GM23338 (cell line): ENCODE measurements at regions not wholly inside any gene's neighbourhood (a gene's known extent, or its start where the extent isn't known, plus 50 kb on each side); places are given as distances from the start of the nearest gene placed in this dataset.

Source experiments
- ATAC-seq: fragments of 200-7000 bp; cut with Tn5 transposase; 3 replicates; pipeline ENCODE4 v1.9.1; 2020
- DNase-seq: peaks from one replicate; pipeline ENCODE4 v3.0.0-alpha.2; 2015; ENCODE audit warnings: low spot score
- H2AFZ ChIP-seq: fragments of 200-600 bp; sonication (generic); 2 replicates; pipeline ENCODE4 v1.8.0; 2016; ENCODE audit warnings: antibody characterized with exemption, mild to moderate bottlenecking, moderate library complexity
- H3F3A ChIP-seq: fragments of 200-600 bp; sonication (generic); replicated peaks from 2 replicates; pipeline ENCODE4 v1.8.0; 2017; ENCODE audit warnings: antibody characterized with exemption, mixed run types, low read depth
- H3K27ac ChIP-seq: fragments of 200-600 bp; sonication (generic); 2 replicates; pipeline ENCODE4 v1.6.1; 2016; ENCODE audit warnings: low read depth
- H3K27me3 ChIP-seq: fragments of 200-600 bp; sonication (generic); 2 replicates; pipeline ENCODE4 v1.8.0; 2016; ENCODE audit warnings: mild to moderate bottlenecking, mixed run types, moderate library complexity; ENCODE audit not compliant: insufficient read depth
- H3K36me3 ChIP-seq: fragments of 200-600 bp; sonication (generic); 2 replicates; pipeline ENCODE4 v1.8.0; 2016; ENCODE audit warnings: mild to moderate bottlenecking; ENCODE audit not compliant: insufficient read depth
- H3K4me1 ChIP-seq: fragments of 200-600 bp; sonication (generic); 2 replicates; pipeline ENCODE4 v1.8.0; 2016; ENCODE audit warnings: mild to moderate bottlenecking, moderate library complexity; ENCODE audit not compliant: insufficient read depth
- H3K4me2 ChIP-seq: fragments of 200-600 bp; sonication (generic); 2 replicates; pipeline ENCODE4 v1.7.1; 2017; ENCODE audit warnings: mixed run types
- H3K4me3 ChIP-seq: fragments of 200-600 bp; sonication (generic); 2 replicates; pipeline ENCODE4 v1.6.1; 2016; ENCODE audit warnings: mixed run types
- H3K79me2 ChIP-seq: fragments of 200-600 bp; sonication (generic); replicated peaks from 2 replicates; pipeline ENCODE4 v1.8.0; 2017; ENCODE audit warnings: mild to moderate bottlenecking; ENCODE audit not compliant: insufficient read depth
- H3K9me2 ChIP-seq: fragments of 200-600 bp; sonication (generic); 2 replicates; pipeline ENCODE4 v1.8.0; 2017; ENCODE audit not compliant: insufficient read depth
- H4K20me1 ChIP-seq: fragments of 200-600 bp; sonication (generic); replicated peaks from 2 replicates; pipeline ENCODE4 v1.8.0; 2017; ENCODE audit warnings: mild to moderate bottlenecking; ENCODE audit not compliant: insufficient read depth
- H3K27ac Mint-ChIP-seq: 2 replicates; pipeline ENCODE4 v1.8.0; 2020; ENCODE audit warnings: inconsistent platforms, mild to moderate bottlenecking, moderate library complexity, mixed read lengths
- H3K27me3 Mint-ChIP-seq: 3 replicates; pipeline ENCODE4 v1.8.0; 2022; ENCODE audit warnings: low read depth, mild to moderate bottlenecking, moderate library complexity, mixed read lengths, inconsistent platforms; ENCODE audit not compliant: insufficient read depth, poor library complexity
- H3K36me3 Mint-ChIP-seq: 3 replicates; pipeline ENCODE4 v1.8.0; 2021; ENCODE audit warnings: low read depth, mild to moderate bottlenecking, inconsistent platforms, moderate library complexity, mixed read lengths
- H3K4me1 Mint-ChIP-seq: 3 replicates; pipeline ENCODE4 v1.8.0; 2020; ENCODE audit warnings: mild to moderate bottlenecking, inconsistent platforms, mixed read lengths
- H3K4me3 Mint-ChIP-seq: 3 replicates; pipeline ENCODE4 v1.8.0; 2021; ENCODE audit warnings: moderate library complexity, mild to moderate bottlenecking, inconsistent platforms, mixed read lengths
- H3K9me3 Mint-ChIP-seq: 3 replicates; pipeline ENCODE4 v1.8.0; 2020; ENCODE audit warnings: moderate library complexity, mild to moderate bottlenecking, inconsistent platforms, mixed read lengths
- CREB1 ChIP-seq: fragments of 250-450 bp; sonication (Bioruptor Pico); IDR thresholded peaks from 2 replicates; pipeline ENCODE4 v1.5.0; 2020; ENCODE audit warnings: low read depth, mild to moderate bottlenecking, moderate library complexity
- EZH2 ChIP-seq: fragments of 200-600 bp; sonication (generic); IDR thresholded peaks from one replicate; pipeline ENCODE4 v1.8.0; 2017; ENCODE audit warnings: antibody characterized with exemption, mild to moderate bottlenecking, low read depth; ENCODE audit not compliant: unreplicated experiment
- EZH2phosphoT487 ChIP-seq: fragments of 200-600 bp; sonication (generic); IDR thresholded peaks from one replicate; pipeline ENCODE4 v1.8.1; 2018; ENCODE audit warnings: antibody characterized with exemption; ENCODE audit not compliant: unreplicated experiment
- JUNB ChIP-seq: IDR thresholded peaks from one replicate; pipeline ENCODE4 v1.6.1; 2016; ENCODE audit warnings: antibody characterized with exemption; ENCODE audit not compliant: unreplicated experiment
- NANOG ChIP-seq: IDR thresholded peaks from 2 replicates; pipeline ENCODE4 v1.6.1; 2016; ENCODE audit warnings: antibody characterized with exemption, borderline replicate concordance
- POLR2AphosphoS5 ChIP-seq: IDR thresholded peaks from 2 replicates; pipeline ENCODE4 v1.6.1; 2016; ENCODE audit warnings: antibody characterized with exemption, low read depth
- STAT1 ChIP-seq: IDR thresholded peaks from one replicate; pipeline ENCODE4 v1.6.1; 2016; ENCODE audit warnings: antibody characterized with exemption; ENCODE audit not compliant: unreplicated experiment
- ZNF114 ChIP-seq: fragments of 250-450 bp; sonication (Bioruptor Pico); IDR thresholded peaks from 2 replicates; pipeline ENCODE4 v1.5.0; 2020; ENCODE audit warnings: mild to moderate bottlenecking, moderate library complexity
- ZNF331 ChIP-seq: fragments of 250-450 bp; sonication (Bioruptor Pico); IDR thresholded peaks from 2 replicates; pipeline ENCODE4 v1.5.0; 2020; ENCODE audit warnings: low read depth, mild to moderate bottlenecking, moderate library complexity
- TF ChIP-seq, protein P1 (sequence below): IDR thresholded peaks from one replicate; pipeline ENCODE4 v1.6.1; 2018; ENCODE audit warnings: antibody characterized with exemption; ENCODE audit not compliant: unreplicated experiment
- TF ChIP-seq, protein P2 (sequence below), 2 experiments: fragments of 200-600 bp in 1 of 2; sonication (generic) in 1 of 2; conservative IDR thresholded peaks; 2 replicates each; pipeline versions ENCODE4 v1.5.1 to v1.6.1; 2016 to 2017; ENCODE audit warnings: antibody characterized with exemption in 2 of 2, low read depth in 2 of 2, mild to moderate bottlenecking in 2 of 2, moderate library complexity in 1 of 2
- TF ChIP-seq, protein P3 (sequence below): fragments of 250-450 bp; sonication (Bioruptor Pico); IDR thresholded peaks from 2 replicates; pipeline ENCODE4 v1.5.0; 2020; ENCODE audit warnings: mild to moderate bottlenecking, moderate library complexity
- TF ChIP-seq, protein P4 (sequence below): IDR thresholded peaks from 2 replicates; pipeline ENCODE4 v1.6.1; 2016; ENCODE audit warnings: antibody characterized with exemption

DNA sequence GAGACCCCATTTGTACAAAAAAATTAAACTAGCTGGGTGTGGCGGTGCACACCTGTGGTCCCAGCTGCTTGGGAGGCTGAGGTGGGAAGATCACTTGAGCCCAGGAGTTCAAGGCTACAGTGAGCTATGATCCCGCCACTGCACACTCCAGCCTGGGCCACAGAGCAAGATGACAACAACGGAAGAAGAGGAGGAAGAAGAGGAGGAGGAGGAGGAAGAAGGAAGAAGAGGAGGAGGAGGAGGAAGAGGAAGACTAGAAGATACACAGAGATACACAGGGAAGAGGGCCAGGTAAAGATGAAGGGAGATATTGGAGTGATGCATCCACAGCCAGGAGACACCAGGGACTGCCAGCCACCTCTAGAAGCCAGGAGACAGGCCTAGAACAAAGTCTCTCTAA, 75.7 kb upstream of the PTER start:
- no peaks in the 10 kb centered on the region for H3K4me1 Mint-ChIP-seq
- Histone ChIP-seq H3K36me3 (no peaks in the 10 kb centered on the region; the same call in 1 of the 2 replicates), H3K27me3 (no peaks in the 10 kb centered on the region), H3F3A (no peaks in the 10 kb centered on the region), H2AFZ (no peak overlapping the region), H3K27ac (no peak overlapping the region), H3K4me2 (no peak overlapping the region), H3K4me3 (no peak overlapping the region), H3K9me2 (no peaks in the 10 kb centered on the region; the same call in 1 of the 2 replicates), H4K20me1 (no peaks in the 10 kb centered on the region), H3K79me2 (no peaks in the 10 kb centered on the region), H3K4me1 (no peaks in the 10 kb centered on the region)
- H3K27ac Mint-ChIP-seq = no peak overlapping the region
- peaks cover 32% of the 10 kb centered on the region for H3K36me3 Mint-ChIP-seq
- peaks cover 33% of the 10 kb centered on the region for H3K9me3 Mint-ChIP-seq
- H3K27me3 Mint-ChIP-seq = peaks cover 4% of the 10 kb centered on the region
- no peak overlapping the region for H3K4me3 Mint-ChIP-seq
- TF ChIP-seq, protein P1, sequence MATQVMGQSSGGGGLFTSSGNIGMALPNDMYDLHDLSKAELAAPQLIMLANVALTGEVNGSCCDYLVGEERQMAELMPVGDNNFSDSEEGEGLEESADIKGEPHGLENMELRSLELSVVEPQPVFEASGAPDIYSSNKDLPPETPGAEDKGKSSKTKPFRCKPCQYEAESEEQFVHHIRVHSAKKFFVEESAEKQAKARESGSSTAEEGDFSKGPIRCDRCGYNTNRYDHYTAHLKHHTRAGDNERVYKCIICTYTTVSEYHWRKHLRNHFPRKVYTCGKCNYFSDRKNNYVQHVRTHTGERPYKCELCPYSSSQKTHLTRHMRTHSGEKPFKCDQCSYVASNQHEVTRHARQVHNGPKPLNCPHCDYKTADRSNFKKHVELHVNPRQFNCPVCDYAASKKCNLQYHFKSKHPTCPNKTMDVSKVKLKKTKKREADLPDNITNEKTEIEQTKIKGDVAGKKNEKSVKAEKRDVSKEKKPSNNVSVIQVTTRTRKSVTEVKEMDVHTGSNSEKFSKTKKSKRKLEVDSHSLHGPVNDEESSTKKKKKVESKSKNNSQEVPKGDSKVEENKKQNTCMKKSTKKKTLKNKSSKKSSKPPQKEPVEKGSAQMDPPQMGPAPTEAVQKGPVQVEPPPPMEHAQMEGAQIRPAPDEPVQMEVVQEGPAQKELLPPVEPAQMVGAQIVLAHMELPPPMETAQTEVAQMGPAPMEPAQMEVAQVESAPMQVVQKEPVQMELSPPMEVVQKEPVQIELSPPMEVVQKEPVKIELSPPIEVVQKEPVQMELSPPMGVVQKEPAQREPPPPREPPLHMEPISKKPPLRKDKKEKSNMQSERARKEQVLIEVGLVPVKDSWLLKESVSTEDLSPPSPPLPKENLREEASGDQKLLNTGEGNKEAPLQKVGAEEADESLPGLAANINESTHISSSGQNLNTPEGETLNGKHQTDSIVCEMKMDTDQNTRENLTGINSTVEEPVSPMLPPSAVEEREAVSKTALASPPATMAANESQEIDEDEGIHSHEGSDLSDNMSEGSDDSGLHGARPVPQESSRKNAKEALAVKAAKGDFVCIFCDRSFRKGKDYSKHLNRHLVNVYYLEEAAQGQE = no peak
- no peak for TF ChIP-seq POLR2AphosphoS5
- TF ChIP-seq, protein P2, sequence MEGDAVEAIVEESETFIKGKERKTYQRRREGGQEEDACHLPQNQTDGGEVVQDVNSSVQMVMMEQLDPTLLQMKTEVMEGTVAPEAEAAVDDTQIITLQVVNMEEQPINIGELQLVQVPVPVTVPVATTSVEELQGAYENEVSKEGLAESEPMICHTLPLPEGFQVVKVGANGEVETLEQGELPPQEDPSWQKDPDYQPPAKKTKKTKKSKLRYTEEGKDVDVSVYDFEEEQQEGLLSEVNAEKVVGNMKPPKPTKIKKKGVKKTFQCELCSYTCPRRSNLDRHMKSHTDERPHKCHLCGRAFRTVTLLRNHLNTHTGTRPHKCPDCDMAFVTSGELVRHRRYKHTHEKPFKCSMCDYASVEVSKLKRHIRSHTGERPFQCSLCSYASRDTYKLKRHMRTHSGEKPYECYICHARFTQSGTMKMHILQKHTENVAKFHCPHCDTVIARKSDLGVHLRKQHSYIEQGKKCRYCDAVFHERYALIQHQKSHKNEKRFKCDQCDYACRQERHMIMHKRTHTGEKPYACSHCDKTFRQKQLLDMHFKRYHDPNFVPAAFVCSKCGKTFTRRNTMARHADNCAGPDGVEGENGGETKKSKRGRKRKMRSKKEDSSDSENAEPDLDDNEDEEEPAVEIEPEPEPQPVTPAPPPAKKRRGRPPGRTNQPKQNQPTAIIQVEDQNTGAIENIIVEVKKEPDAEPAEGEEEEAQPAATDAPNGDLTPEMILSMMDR (conservative IDR thresholded peaks at IDR 0.05; ENCODE audit: low read depth in 2 of 2) = no peak
- no peak for TF ChIP-seq NANOG
- TF ChIP-seq, protein P3, sequence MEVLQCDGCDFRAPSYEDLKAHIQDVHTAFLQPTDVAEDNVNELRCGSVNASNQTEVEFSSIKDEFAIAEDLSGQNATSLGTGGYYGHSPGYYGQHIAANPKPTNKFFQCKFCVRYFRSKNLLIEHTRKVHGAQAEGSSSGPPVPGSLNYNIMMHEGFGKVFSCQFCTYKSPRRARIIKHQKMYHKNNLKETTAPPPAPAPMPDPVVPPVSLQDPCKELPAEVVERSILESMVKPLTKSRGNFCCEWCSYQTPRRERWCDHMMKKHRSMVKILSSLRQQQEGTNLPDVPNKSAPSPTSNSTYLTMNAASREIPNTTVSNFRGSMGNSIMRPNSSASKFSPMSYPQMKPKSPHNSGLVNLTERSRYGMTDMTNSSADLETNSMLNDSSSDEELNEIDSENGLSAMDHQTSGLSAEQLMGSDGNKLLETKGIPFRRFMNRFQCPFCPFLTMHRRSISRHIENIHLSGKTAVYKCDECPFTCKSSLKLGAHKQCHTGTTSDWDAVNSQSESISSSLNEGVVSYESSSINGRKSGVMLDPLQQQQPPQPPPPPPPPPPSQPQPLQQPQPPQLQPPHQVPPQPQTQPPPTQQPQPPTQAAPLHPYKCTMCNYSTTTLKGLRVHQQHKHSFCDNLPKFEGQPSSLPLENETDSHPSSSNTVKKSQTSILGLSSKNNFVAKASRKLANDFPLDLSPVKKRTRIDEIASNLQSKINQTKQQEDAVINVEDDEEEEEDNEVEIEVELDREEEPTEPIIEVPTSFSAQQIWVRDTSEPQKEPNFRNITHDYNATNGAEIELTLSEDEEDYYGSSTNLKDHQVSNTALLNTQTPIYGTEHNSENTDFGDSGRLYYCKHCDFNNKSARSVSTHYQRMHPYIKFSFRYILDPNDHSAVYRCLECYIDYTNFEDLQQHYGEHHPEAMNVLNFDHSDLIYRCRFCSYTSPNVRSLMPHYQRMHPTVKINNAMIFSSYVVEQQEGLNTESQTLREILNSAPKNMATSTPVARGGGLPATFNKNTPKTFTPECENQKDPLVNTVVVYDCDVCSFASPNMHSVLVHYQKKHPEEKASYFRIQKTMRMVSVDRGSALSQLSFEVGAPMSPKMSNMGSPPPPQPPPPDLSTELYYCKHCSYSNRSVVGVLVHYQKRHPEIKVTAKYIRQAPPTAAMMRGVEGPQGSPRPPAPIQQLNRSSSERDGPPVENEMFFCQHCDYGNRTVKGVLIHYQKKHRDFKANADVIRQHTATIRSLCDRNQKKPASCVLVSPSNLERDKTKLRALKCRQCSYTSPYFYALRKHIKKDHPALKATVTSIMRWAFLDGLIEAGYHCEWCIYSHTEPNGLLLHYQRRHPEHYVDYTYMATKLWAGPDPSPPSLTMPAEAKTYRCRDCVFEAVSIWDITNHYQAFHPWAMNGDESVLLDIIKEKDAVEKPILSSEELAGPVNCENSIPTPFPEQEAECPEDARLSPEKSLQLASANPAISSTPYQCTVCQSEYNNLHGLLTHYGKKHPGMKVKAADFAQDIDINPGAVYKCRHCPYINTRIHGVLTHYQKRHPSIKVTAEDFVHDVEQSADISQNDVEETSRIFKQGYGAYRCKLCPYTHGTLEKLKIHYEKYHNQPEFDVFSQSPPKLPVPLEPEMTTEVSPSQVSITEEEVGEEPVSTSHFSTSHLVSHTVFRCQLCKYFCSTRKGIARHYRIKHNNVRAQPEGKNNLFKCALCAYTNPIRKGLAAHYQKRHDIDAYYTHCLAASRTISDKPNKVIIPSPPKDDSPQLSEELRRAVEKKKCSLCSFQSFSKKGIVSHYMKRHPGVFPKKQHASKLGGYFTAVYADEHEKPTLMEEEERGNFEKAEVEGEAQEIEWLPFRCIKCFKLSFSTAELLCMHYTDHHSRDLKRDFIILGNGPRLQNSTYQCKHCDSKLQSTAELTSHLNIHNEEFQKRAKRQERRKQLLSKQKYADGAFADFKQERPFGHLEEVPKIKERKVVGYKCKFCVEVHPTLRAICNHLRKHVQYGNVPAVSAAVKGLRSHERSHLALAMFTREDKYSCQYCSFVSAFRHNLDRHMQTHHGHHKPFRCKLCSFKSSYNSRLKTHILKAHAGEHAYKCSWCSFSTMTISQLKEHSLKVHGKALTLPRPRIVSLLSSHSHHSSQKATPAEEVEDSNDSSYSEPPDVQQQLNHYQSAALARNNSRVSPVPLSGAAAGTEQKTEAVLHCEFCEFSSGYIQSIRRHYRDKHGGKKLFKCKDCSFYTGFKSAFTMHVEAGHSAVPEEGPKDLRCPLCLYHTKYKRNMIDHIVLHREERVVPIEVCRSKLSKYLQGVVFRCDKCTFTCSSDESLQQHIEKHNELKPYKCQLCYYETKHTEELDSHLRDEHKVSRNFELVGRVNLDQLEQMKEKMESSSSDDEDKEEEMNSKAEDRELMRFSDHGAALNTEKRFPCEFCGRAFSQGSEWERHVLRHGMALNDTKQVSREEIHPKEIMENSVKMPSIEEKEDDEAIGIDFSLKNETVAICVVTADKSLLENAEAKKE (CRISPR knock-in tag) = no peak
- no peak for TF ChIP-seq CREB1 (CRISPR knock-in tag)
- no peak for TF ChIP-seq EZH2phosphoT487
- TF ChIP-seq ZNF114 = no peak
- no peak for TF ChIP-seq JUNB
- no peak for TF ChIP-seq EZH2
- no peak for TF ChIP-seq ZNF331 (CRISPR knock-in tag)
- TF ChIP-seq, protein P4, sequence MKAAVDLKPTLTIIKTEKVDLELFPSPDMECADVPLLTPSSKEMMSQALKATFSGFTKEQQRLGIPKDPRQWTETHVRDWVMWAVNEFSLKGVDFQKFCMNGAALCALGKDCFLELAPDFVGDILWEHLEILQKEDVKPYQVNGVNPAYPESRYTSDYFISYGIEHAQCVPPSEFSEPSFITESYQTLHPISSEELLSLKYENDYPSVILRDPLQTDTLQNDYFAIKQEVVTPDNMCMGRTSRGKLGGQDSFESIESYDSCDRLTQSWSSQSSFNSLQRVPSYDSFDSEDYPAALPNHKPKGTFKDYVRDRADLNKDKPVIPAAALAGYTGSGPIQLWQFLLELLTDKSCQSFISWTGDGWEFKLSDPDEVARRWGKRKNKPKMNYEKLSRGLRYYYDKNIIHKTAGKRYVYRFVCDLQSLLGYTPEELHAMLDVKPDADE = no peak
- no peak for TF ChIP-seq STAT1
- ATAC-seq (no peak), DNase-seq (no peak)
